Stimulated activated CD4-positive, alpha-beta T cell treated with anti-CD3 and anti-CD28 coated beads, Interleukin-2, amount 100 ng/mL, for 24 hours (primary cell): ENCODE measurements at regions not wholly inside any gene's neighbourhood (a gene's known extent, or its start where the extent isn't known, plus 50 kb on each side); places are given as distances from the start of the nearest gene placed in this dataset.
A peak's percentile ranks its signal among the peaks of the same experiment; 100 is the strongest.
"Not testable (repeated sequence)": the region's sequence is repeated elsewhere in the genome, so short reads cannot be mapped to it uniquely, and the experiment has no call there.

Source experiments
- DNase-seq, 2 donors: peaks; one replicate each; pipeline ENCODE4 v3.0.0-alpha.2; 2020

- no peak for DNase-seq
Observed at GRCh38 chrX:147468600-147468999, 443.1 kb upstream of the FMR1 start.

GRCh38 chrX:147476008-147476407, 435.7 kb upstream of the FMR1 start:
- DNase-seq: no peak

DNA sequence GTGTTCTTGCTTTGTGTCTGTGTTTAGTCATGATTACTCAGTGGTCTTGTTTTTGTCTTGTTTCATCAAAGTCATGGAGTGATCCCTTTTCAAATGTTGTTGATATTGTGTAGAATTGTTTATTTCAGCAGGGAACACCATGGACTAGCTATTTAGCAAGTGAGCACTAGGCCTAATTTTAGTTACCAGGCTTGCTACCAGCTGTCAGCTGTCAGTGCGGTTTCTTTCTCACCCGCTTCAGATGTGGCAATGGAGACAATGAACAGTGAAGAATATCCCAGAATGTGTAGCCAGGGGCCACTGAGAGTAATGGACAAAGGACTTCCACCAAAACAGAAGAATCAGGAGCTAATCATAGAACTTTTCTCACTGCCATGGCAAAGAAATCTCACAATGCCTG, 432.8 kb upstream of the FMR1 start:
- no peak for DNase-seq

GRCh38 chrX:147485207-147485606, 426.5 kb upstream of the FMR1 start:
- no peak for DNase-seq

DNA sequence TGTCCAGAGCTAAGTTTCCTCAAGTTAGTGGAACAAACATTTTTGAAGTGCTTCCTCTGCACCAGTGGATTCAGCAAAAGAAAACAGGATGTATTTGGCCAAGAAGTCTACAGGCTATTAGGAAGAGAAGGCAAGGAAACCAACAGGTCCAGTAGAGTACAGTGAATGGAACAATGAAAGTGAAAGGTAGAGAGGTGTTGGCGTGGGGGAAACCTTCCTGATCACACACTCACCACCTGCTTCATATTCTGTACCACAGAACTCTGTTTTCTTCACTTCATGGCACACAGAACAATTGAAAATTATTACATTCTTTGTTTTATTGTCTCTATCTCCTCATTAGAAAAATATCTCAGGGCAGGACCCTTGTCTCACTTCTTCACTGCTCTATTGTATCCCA, 417.4 kb upstream of the FMR1 start:
- no peak for DNase-seq

GRCh38 chrX:147498796-147499195, 412.9 kb upstream of the FMR1 start:
- no peak for DNase-seq

DNA sequence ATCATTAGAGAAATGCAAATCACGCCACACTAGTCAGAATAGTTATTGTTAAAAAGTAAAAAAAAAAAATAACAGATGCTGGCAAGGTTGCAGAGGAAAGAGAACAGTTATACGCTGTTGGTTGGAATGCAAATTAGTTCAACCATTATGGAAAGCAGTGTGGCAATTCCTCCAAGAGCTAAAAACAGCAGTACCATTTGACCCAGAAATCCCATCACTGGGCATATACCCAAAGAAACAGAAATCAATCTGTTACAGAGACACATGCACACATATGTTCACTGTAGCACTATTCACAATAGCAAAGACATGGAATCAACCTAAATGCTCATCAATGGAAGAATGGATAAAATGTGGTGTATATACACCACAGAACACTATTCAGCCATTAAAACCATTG, 388.7 kb upstream of the FMR1 start:
- no peak for DNase-seq

DNA sequence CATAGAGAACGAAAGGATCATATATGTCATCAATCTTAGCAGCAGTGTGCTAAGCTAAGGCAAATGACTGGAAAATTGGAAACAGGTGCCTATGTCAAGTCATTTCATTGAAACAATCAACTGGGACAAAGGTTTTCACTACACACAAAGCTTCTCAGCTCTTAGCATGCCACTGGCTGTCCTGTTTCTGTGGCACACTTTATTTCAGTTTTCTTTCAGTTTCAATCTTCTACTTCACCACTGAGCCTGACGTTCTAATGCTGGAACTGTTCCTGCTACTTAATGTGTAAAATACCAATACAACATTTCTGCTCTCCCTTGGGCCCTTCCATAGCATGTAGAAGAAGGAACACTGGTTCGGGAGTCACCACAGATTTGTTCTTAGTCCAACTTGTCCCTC, 378.3 kb upstream of the FMR1 start:
- DNase-seq: no peak

- DNase-seq: no peak
Observed at GRCh38 chrX:147537172-147537571, 374.5 kb upstream of the FMR1 start.

DNA sequence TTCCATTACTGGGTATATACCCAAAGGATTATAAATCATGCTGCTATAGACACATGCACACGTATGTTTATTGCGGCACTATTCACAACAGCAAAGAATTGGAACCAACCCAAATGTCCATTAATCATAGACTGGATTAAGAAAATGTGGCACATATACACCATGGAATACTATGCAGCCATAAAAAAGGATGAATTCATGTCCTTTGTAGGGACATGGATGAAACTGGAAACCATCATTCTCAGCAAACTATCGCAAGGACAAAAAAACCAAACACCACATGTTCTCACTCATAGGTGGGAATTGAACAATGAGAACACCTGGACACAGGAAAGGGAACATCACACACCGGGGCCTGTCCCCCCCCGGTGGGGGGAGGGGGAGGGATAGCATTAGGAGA, 363.7 kb upstream of the FMR1 start:
- DNase-seq: not testable (repeated sequence)

GRCh38 chrX:147550217-147550616, 361.5 kb upstream of the FMR1 start:
- DNase-seq: peak in 1 of 2 donors; percentile 1

DNA sequence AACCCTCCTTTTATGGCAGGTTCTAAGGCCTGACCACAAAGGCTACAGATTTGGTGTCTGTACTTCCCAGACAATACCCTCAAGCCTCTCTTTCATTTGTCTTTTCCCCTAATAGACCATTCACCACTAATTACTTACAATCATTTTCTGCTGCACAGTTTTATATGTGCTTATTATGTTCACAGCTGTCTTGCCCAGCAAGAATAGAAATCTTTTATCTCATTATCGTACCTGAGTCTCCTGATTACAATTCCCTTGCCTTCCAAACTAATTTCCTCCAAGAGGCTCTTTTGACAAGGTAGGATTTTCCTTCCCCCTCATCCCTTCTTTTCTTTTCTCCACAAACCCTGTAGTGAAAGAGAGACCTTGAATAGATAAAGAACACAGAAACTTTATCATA, 352.5 kb upstream of the FMR1 start:
- DNase-seq: no peak

GRCh38 chrX:147565237-147565636, 346.5 kb upstream of the FMR1 start:
- DNase-seq: no peak

GRCh38 chrX:147570483-147570882, 341.2 kb upstream of the FMR1 start:
- no peak for DNase-seq

- DNase-seq: no peak
Observed at GRCh38 chrX:147573266-147573665, 338.5 kb upstream of the FMR1 start.

GRCh38 chrX:147602176-147602696, 309.5 kb upstream of the FMR1 start:
- DNase-seq: no peak

GRCh38 chrX:147626605-147627004, 285.1 kb upstream of the FMR1 start:
- DNase-seq: no peak

GRCh38 chrX:147635186-147635585, 276.5 kb upstream of the FMR1 start:
- DNase-seq: no peak

DNA sequence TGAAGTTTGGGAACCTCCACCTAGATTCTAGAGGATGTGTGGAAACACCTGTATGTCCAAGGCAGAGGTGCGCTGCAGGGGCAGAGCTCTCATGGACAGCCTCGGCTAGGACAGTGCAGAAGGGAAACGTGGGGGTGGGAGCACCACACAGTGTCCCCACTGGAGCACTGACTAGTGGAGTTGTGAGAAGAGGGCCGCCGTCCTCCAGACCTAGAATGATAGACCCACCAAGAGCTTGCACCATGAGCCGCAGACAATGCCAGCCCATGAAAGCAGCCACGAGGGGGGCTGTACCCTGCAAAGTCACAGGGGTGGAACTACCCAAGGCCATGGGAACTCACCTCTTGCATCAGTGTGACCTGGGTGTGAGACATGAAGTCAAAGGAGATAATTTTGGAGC, 274.5 kb upstream of the FMR1 start:
- DNase-seq: no peak

DNA sequence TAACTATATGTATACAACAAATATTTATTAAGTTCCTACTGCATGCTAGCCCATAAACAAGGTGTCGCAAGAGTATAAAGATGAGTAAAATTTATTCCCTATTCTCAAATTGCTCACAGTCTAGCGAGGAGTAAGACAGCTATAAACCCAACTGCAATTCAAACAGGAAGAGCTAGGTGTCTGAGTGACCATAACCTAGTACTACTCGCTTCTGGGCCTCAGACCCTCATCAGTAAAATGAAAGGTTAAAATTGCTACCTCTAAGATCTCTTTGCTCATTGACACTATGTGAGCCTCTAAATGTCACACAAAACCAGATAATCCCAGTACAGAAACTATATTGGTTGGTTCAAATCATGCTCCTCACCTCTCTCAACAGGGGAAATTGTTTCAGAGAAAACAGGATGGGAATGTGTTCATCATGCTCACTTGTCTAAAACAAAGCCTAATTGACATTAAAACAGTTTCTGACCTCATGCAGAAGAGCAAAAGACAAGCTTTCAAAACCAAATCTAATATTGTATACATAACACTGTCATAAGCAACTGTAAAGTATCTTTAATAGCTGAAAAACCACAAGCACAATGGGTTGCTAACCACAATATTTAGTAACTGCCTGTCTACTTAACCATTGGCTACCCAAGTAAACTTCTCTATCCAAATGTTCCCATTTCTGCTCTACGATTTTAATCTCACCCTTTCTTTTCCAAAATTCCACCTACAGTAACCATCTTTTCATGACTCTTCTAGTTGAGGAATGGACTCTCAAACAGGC, 264.6 kb upstream of the FMR1 start:
- no peak for DNase-seq

GRCh38 chrX:147675819-147676218, 235.9 kb upstream of the FMR1 start:
- DNase-seq: no peak

- no peak for DNase-seq
Observed at GRCh38 chrX:147679356-147680005, 232.2 kb upstream of the FMR1 start.

DNA sequence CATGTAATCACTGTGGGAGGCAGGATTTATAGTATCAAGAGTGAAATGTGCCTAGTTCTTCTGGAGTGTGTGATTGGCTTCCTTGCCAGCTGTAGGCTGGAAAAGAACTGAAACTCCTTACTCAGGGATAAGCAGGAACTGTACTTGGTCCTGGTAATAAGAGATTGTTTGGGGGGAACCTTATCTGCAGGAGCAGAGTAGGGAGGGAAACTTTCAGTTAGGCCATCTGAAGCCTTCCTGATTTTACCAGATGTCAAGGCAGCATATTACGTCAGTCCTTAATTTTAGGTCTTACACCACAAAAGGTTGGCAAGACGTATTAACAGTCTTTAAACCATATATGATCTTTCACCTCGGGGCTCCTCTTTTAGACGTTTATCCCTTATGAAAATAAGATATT, 231.5 kb upstream of the FMR1 start:
- DNase-seq: no peak

- no peak for DNase-seq
Observed at GRCh38 chrX:147693511-147693910, 218.2 kb upstream of the FMR1 start.

- DNase-seq: no peak
Observed at GRCh38 chrX:147699061-147699460, 212.7 kb upstream of the FMR1 start.
